Neural progenitor cell (in vitro differentiated cells): ENCODE measurements at regions not wholly inside any gene's neighbourhood (a gene's known extent, or its start where the extent isn't known, plus 50 kb on each side); places are given as distances from the start of the nearest gene placed in this dataset.
"Not testable (repeated sequence)": the region's sequence is repeated elsewhere in the genome, so short reads cannot be mapped to it uniquely, and the experiment has no call there.

Source experiments
- DNase-seq: peaks from one replicate; pipeline ENCODE4 v3.0.0-alpha.2; 2016; ENCODE audit warnings: low spot score
- H2AFZ ChIP-seq: fragments of 200-600 bp; sonication (generic); replicated peaks from 2 replicates; pipeline ENCODE4 v1.6.1; 2016; ENCODE audit warnings: antibody characterized with exemption
- H3F3A ChIP-seq: fragments of 200-600 bp; sonication (generic); 2 replicates; pipeline ENCODE4 v1.6.1; 2016; ENCODE audit warnings: antibody characterized with exemption, low read depth
- H3K27ac ChIP-seq: fragments of 200-600 bp; sonication (generic); 2 replicates; pipeline ENCODE4 v1.5.1; 2016; ENCODE audit warnings: mild to moderate bottlenecking
- H3K27me3 ChIP-seq: fragments of 200-600 bp; sonication (generic); 2 replicates; pipeline ENCODE4 v1.6.1; 2016; ENCODE audit warnings: mild to moderate bottlenecking, moderate library complexity
- H3K36me3 ChIP-seq: fragments of 200-600 bp; sonication (generic); 2 replicates; pipeline ENCODE4 v1.5.1; 2016
- H3K4me1 ChIP-seq: fragments of 200-600 bp; sonication (generic); 2 replicates; pipeline ENCODE4 v1.6.1; 2016; ENCODE audit warnings: mixed run types
- H3K4me2 ChIP-seq: fragments of 200-600 bp; sonication (generic); 2 replicates; pipeline ENCODE4 v1.6.1; 2016
- H3K4me3 ChIP-seq: fragments of 200-600 bp; sonication (generic); 2 replicates; pipeline ENCODE4 v1.5.1; 2016
- H3K79me2 ChIP-seq: fragments of 200-600 bp; sonication (generic); 2 replicates; pipeline ENCODE4 v1.6.1; 2016; ENCODE audit warnings: low read depth
- H3K9ac ChIP-seq: fragments of 200-600 bp; sonication (generic); 2 replicates; pipeline ENCODE4 v1.6.1; 2016
- H3K9me3 ChIP-seq: fragments of 200-600 bp; sonication (generic); 2 replicates; pipeline ENCODE4 v1.5.1; 2016; ENCODE audit warnings: low read depth
- H4K20me1 ChIP-seq: fragments of 200-600 bp; sonication (generic); 2 replicates; pipeline ENCODE4 v1.6.1; 2016; ENCODE audit warnings: low read depth
- H3K27ac Mint-ChIP-seq: 3 replicates; pipeline ENCODE4 v1.8.0; 2021; ENCODE audit warnings: mixed read lengths
- H3K27me3 Mint-ChIP-seq: 2 replicates; pipeline ENCODE4 v1.8.0; 2022; ENCODE audit warnings: low read depth, mild to moderate bottlenecking, inconsistent platforms, moderate library complexity, mixed read lengths; ENCODE audit not compliant: insufficient read depth
- H3K36me3 Mint-ChIP-seq: 3 replicates; pipeline ENCODE4 v1.8.0; 2021; ENCODE audit warnings: mixed read lengths
- H3K4me1 Mint-ChIP-seq: 3 replicates; pipeline ENCODE4 v1.8.0; 2021; ENCODE audit warnings: mixed read lengths
- H3K4me3 Mint-ChIP-seq: 3 replicates; pipeline ENCODE4 v1.8.0; 2021; ENCODE audit warnings: mild to moderate bottlenecking, moderate library complexity, mixed read lengths
- H3K9me3 Mint-ChIP-seq: 3 replicates; pipeline ENCODE4 v1.8.0; 2020; ENCODE audit warnings: mixed read lengths
- CTCF ChIP-seq: fragments of 200-600 bp; sonication (generic); IDR thresholded peaks from 2 replicates; pipeline ENCODE4 v1.5.1; 2017; ENCODE audit warnings: antibody characterized with exemption, mild to moderate bottlenecking
- EZH2 ChIP-seq: fragments of 200-600 bp; sonication (generic); IDR thresholded peaks from 2 replicates; pipeline ENCODE4 v1.6.1; 2017; ENCODE audit warnings: antibody characterized with exemption, mild to moderate bottlenecking, moderate library complexity
- EZH2phosphoT487 ChIP-seq: fragments of 200-600 bp; sonication (generic); IDR thresholded peaks from 2 replicates; pipeline ENCODE4 v1.6.1; 2017; ENCODE audit warnings: antibody characterized with exemption

DNA sequence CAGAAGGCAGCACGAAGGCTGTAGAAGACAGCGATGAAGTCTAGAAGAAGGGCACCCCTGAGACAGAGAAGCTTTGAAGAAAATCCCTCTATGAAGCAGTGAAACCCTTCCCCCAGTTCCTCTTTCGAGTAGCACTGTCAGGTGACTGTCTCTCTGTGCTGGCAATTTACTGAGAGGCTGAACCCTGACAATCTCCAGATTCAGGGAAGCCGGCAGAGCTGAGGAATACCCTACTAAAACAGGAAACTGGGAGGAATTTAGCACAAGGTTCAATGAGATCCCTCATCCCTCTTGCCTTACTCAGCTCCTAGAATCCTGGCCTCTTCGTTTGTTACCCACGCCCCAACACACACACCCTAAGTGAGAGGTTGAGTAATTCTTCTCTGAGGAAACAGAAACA is 239.7 kb upstream of the NOCT start:
- Mint-ChIP-seq H3K27ac (peak overlapping the region; percentile 34), H3K27me3 (peaks cover 2% of the 10 kb centered on the region), H3K9me3 (peaks cover 2% of the 10 kb centered on the region)

DNA sequence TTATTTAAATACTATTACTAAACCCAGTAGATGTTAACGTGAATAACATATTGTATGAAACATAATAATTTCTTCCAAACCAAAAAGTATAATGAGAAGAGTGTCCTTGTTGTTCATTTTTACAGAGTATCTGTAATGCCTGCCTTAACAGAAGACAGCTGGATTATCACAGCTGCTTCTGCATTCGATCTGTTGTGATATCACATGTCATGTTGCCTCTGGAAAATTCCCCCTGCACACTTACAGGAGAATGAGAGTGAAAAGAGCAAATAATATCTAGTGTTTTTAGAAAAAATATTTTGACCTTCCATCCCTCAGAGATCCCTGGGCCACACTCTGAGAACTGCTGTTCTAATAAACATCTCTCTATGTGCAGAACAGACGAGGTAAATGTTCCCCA is 240.1 kb upstream of the NOCT start:
- H2AFZ ChIP-seq = peak overlapping the region; percentile 86
- H3K79me2 ChIP-seq = no peaks in the 10 kb centered on the region
- no peak for TF ChIP-seq EZH2phosphoT487
- no peak for TF ChIP-seq EZH2
- no peak for TF ChIP-seq CTCF
- no peak overlapping the region for H3K9ac ChIP-seq
- peak overlapping the region; percentile 34 for H3K27ac Mint-ChIP-seq
- no peaks in the 10 kb centered on the region for H3K36me3 Mint-ChIP-seq
- peaks cover 8% of the 10 kb centered on the region for H3K4me1 Mint-ChIP-seq
- H3K4me3 ChIP-seq = no peak overlapping the region
- H3F3A ChIP-seq = no peaks in the 10 kb centered on the region
- no peaks in the 10 kb centered on the region for H3K27me3 ChIP-seq
- H3K27ac ChIP-seq = no peak overlapping the region
- H3K4me3 Mint-ChIP-seq = no peak overlapping the region
- peaks cover 2% of the 10 kb centered on the region for H3K27me3 Mint-ChIP-seq
- H4K20me1 ChIP-seq = no peaks in the 10 kb centered on the region
- H3K4me2 ChIP-seq = peak overlapping the region; percentile 21
- no peaks in the 10 kb centered on the region for H3K9me3 ChIP-seq
- no peaks in the 10 kb centered on the region for H3K36me3 ChIP-seq
- no peaks in the 10 kb centered on the region for H3K9me3 Mint-ChIP-seq
- H3K4me1 ChIP-seq = peaks cover 16% of the 10 kb centered on the region
- no peak for DNase-seq

More for the DNA sequence above, 239.7 kb upstream of the NOCT start:
- Mint-ChIP-seq H3K36me3 (no peaks in the 10 kb centered on the region), H3K4me1 (peaks cover 8% of the 10 kb centered on the region), H3K4me3 (no peak overlapping the region)
- Histone ChIP-seq H3F3A (no peaks in the 10 kb centered on the region), H3K36me3 (no peaks in the 10 kb centered on the region), H3K79me2 (no peaks in the 10 kb centered on the region), H4K20me1 (no peaks in the 10 kb centered on the region), H3K4me1 (peaks cover 16% of the 10 kb centered on the region), H3K4me2 (peak overlapping the region; percentile 21), H3K9me3 (no peaks in the 10 kb centered on the region), H2AFZ (peak overlapping the region; percentile 86), H3K9ac (no peak overlapping the region), H3K27me3 (no peaks in the 10 kb centered on the region), H3K27ac (no peak overlapping the region), H3K4me3 (no peak overlapping the region)
- TF ChIP-seq CTCF (no peak), EZH2phosphoT487 (no peak), EZH2 (no peak)
- peak; percentile 13 for DNase-seq

GRCh38 chr4:138774940-138775339 is 240.6 kb upstream of the NOCT start:
- peaks cover 2% of the 10 kb centered on the region for H3K27me3 Mint-ChIP-seq
- no peaks in the 10 kb centered on the region for H3K9me3 Mint-ChIP-seq
- Histone ChIP-seq H3K36me3 (no peaks in the 10 kb centered on the region), H3K4me1 (peaks cover 16% of the 10 kb centered on the region), H3K9me3 (no peaks in the 10 kb centered on the region), H3K9ac (no peak overlapping the region), H3K79me2 (no peaks in the 10 kb centered on the region), H3K27ac (no peak overlapping the region), H4K20me1 (no peaks in the 10 kb centered on the region), H3K27me3 (no peaks in the 10 kb centered on the region), H3K4me2 (no peak overlapping the region), H3K4me3 (no peak overlapping the region), H2AFZ (peak overlapping the region; percentile 23), H3F3A (no peaks in the 10 kb centered on the region)
- no peaks in the 10 kb centered on the region for H3K36me3 Mint-ChIP-seq
- DNase-seq = peak; percentile 14
- TF ChIP-seq CTCF = no peak
- no peak overlapping the region for H3K4me3 Mint-ChIP-seq
- no peak overlapping the region for H3K27ac Mint-ChIP-seq
- H3K4me1 Mint-ChIP-seq = peaks cover 8% of the 10 kb centered on the region

DNA sequence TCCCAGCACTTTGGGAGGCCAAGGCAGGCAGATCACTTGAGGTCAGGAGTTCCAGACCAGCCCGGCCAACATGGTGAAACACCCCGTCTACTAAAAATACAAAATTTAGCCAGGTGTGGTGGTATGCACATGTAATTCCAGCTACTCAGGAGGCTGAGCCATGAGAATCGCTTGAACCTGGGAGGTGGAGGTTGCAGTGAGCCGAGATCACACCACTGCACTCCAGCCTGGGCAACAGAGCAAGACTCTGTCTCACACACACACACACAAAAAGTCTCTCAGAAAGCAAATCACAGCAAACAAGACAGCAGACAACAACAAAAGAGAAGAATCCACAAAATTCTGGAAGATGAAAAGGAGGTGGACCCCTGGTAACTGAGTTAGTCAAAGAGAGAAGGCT is 241.5 kb upstream of the NOCT start:
- H3K9ac ChIP-seq, H3K27me3 Mint-ChIP-seq, H3K9me3 Mint-ChIP-seq, H3K27me3 ChIP-seq, H4K20me1 ChIP-seq, H3K27ac Mint-ChIP-seq, H3K9me3 ChIP-seq, H3K79me2 ChIP-seq, H3F3A ChIP-seq, H3K27ac ChIP-seq, H3K4me1 Mint-ChIP-seq, H2AFZ ChIP-seq, H3K36me3 ChIP-seq, H3K4me2 ChIP-seq, DNase-seq, H3K4me3 ChIP-seq, H3K4me3 Mint-ChIP-seq, H3K36me3 Mint-ChIP-seq: not testable (repeated sequence)
- peaks cover 16% of the 10 kb centered on the region for H3K4me1 ChIP-seq
